Glomerular visceral epithelial cell (primary cell): ENCODE measurements at regions not wholly inside any gene's neighbourhood (a gene's known extent, or its start where the extent isn't known, plus 50 kb on each side); places are given as distances from the start of the nearest gene placed in this dataset.
A peak's percentile ranks its signal among the peaks of the same experiment; 100 is the strongest.

ENCODE experiments used
- DNase-seq: peaks from one replicate; pipeline ENCODE4 v3.0.0-alpha.2; 2016; ENCODE audit errors: extremely low spot score

GRCh38 chr4:182111586-182111985, 131.6 kb upstream of the TENM3 start:
- DNase-seq, result no peak

- DNase-seq, result no peak
Observed at GRCh38 chr4:182113779-182114178, 129.4 kb upstream of the TENM3 start.

GRCh38 chr4:182124359-182124758, 118.8 kb upstream of the TENM3 start:
- no peak for DNase-seq

GRCh38 chr4:182126096-182126495, 117.1 kb upstream of the TENM3 start:
- DNase-seq, result no peak

- DNase-seq, result no peak
Observed at GRCh38 chr4:182126603-182127002, 116.6 kb upstream of the TENM3 start.

- DNase-seq, result no peak
Observed at GRCh38 chr4:182133033-182133432, 110.2 kb upstream of the TENM3 start.

GRCh38 chr4:182134261-182134660, 108.9 kb upstream of the TENM3 start:
- DNase-seq, result no peak

GRCh38 chr4:182136201-182136600, 107.0 kb upstream of the TENM3 start:
- no peak for DNase-seq

GRCh38 chr4:182137343-182137742, 105.9 kb upstream of the TENM3 start:
- no peak for DNase-seq

- DNase-seq, result no peak
Observed at GRCh38 chr4:182139491-182139890, 103.7 kb upstream of the TENM3 start.

GRCh38 chr4:182140547-182140946, 102.7 kb upstream of the TENM3 start:
- no peak for DNase-seq

GRCh38 chr4:182141061-182141460, 102.1 kb upstream of the TENM3 start:
- no peak for DNase-seq

GRCh38 chr4:182142176-182143085, 100.8 kb upstream of the TENM3 start:
- peak; percentile 62 for DNase-seq

GRCh38 chr4:182143086-182143821, 99.9 kb upstream of the TENM3 start:
- peak; percentile 59 for DNase-seq

- DNase-seq, result peak; percentile 81
Observed at GRCh38 chr4:182143822-182144625, 99.2 kb upstream of the TENM3 start.

- peak; percentile 47 for DNase-seq
Observed at GRCh38 chr4:182144626-182145333, 98.4 kb upstream of the TENM3 start.

GRCh38 chr4:182145334-182145905, 97.8 kb upstream of the TENM3 start:
- DNase-seq, result peak; percentile 22

GRCh38 chr4:182147391-182147790, 95.8 kb upstream of the TENM3 start:
- DNase-seq, result no peak

GRCh38 chr4:182150645-182151044, 92.6 kb upstream of the TENM3 start:
- DNase-seq, result no peak

- DNase-seq, result no peak
Observed at GRCh38 chr4:182155806-182156205, 87.4 kb upstream of the TENM3 start.

GRCh38 chr4:182163180-182163579, 80.0 kb upstream of the TENM3 start:
- no peak for DNase-seq
